CD14-positive monocyte (primary cell): ENCODE measurements at regions not wholly inside any gene's neighbourhood (a gene's known extent, or its start where the extent isn't known, plus 50 kb on each side); places are given as distances from the start of the nearest gene placed in this dataset.

Experiments used
- DNase-seq, 3 donors: peaks; one replicate each; pipeline ENCODE4 v3.0.0-alpha.2; 2011 to 2022
- H2AFZ ChIP-seq: 2 replicates; pipeline ENCODE4 v1.6.0; 2012; ENCODE audit warnings: mild to moderate bottlenecking, low read depth, low read length, inconsistent platforms; ENCODE audit not compliant: insufficient read depth, poor library complexity, severe bottlenecking
- H3K27ac ChIP-seq, 2 donors: 1 replicate in 1 of 2; 2 replicates in 1 of 2; pipeline ENCODE4 v1.5.1; 2012 to 2013; ENCODE audit warnings: low read length in 2 of 2, control low read depth in 1 of 2, inconsistent platforms in 1 of 2, low read depth in 1 of 2, mild to moderate bottlenecking in 1 of 2
- H3K27me3 ChIP-seq, 2 donors: one replicate each; pipeline versions ENCODE4 v1.6.0 to v1.6.1; 2011 to 2013; ENCODE audit warnings: low read length in 2 of 2; ENCODE audit not compliant: control insufficient read depth in 2 of 2, insufficient read depth in 2 of 2
- H3K36me3 ChIP-seq, 2 donors: replicated peaks in 1 of 2; 1 replicate in 1 of 2; 2 replicates in 1 of 2; pipeline versions ENCODE4 v1.5.1 to v1.6.1; 2012 to 2013; ENCODE audit warnings: low read length in 2 of 2, control low read depth in 1 of 2, inconsistent platforms in 1 of 2, mild to moderate bottlenecking in 1 of 2; ENCODE audit not compliant: insufficient read depth in 2 of 2, control insufficient read depth in 1 of 2
- H3K4me1 ChIP-seq, 2 donors: 1 replicate in 1 of 2; 2 replicates in 1 of 2; pipeline versions ENCODE4 v1.5.1 to v1.6.1; 2012 to 2013; ENCODE audit warnings: low read length in 2 of 2, control low read depth in 1 of 2, inconsistent platforms in 1 of 2, mild to moderate bottlenecking in 1 of 2, moderate library complexity in 1 of 2; ENCODE audit not compliant: insufficient read depth in 2 of 2, control insufficient read depth in 1 of 2
- H3K4me2 ChIP-seq: replicated peaks from 2 replicates; pipeline ENCODE3; 2012; ENCODE audit warnings: low read length, moderate library complexity, mild to moderate bottlenecking; ENCODE audit not compliant: poor library complexity, severe bottlenecking; ENCODE audit errors: extremely low read depth
- H3K4me3 ChIP-seq, 3 experiments: fragments of 200-600 bp in 1 of 3; sonication (generic) in 1 of 3; replicated peaks in 1 of 3; 1 replicate in 2 of 3; 2 replicates in 1 of 3; pipeline ENCODE4 v1.5.1; 2011 to 2013; ENCODE audit warnings: low read length in 3 of 3, mild to moderate bottlenecking in 3 of 3, control low read depth in 2 of 3, low read depth in 2 of 3, inconsistent platforms in 1 of 3, moderate library complexity in 1 of 3
- H3K79me2 ChIP-seq: 2 replicates; pipeline ENCODE4 v1.6.0; 2012; ENCODE audit warnings: mild to moderate bottlenecking, control low read depth, inconsistent platforms, low read length, moderate library complexity; ENCODE audit not compliant: insufficient read depth
- H3K9ac ChIP-seq: 2 replicates; pipeline ENCODE4 v1.6.0; 2017; ENCODE audit warnings: low read length, mild to moderate bottlenecking; ENCODE audit not compliant: insufficient read depth, poor library complexity, severe bottlenecking
- H3K9me3 ChIP-seq, 2 donors: replicated peaks in 1 of 2; 1 replicate in 1 of 2; 2 replicates in 1 of 2; pipeline versions ENCODE4 v1.5.1 to v1.6.1; 2012 to 2013; ENCODE audit warnings: low read length in 2 of 2, control low read depth in 1 of 2; ENCODE audit not compliant: control insufficient read depth in 1 of 2, insufficient read depth in 1 of 2
- H4K20me1 ChIP-seq: 2 replicates; pipeline ENCODE4 v1.6.0; 2012; ENCODE audit warnings: mild to moderate bottlenecking, low read length, control low read depth, moderate library complexity; ENCODE audit not compliant: insufficient read depth
- H3K27ac Mint-ChIP-seq, 7 donors: one replicate each; pipeline ENCODE4 v1.8.0; 2020; ENCODE audit warnings: mild to moderate bottlenecking in 7 of 7, mixed read lengths in 7 of 7, moderate library complexity in 6 of 7, inconsistent platforms in 2 of 7
- H3K27me3 Mint-ChIP-seq, 3 donors: one replicate each; pipeline ENCODE4 v1.8.0; 2021 to 2022; ENCODE audit warnings: low read depth in 3 of 3, mild to moderate bottlenecking in 3 of 3, mixed read lengths in 3 of 3, moderate library complexity in 3 of 3, inconsistent platforms in 1 of 3
- H3K36me3 Mint-ChIP-seq, 2 donors: one replicate each; pipeline ENCODE4 v1.8.0; 2020; ENCODE audit warnings: mixed read lengths in 2 of 2, inconsistent platforms in 1 of 2, mild to moderate bottlenecking in 1 of 2
- H3K4me1 Mint-ChIP-seq: one replicate; pipeline ENCODE4 v1.8.0; 2020; ENCODE audit warnings: mild to moderate bottlenecking, mixed read lengths
- H3K4me3 Mint-ChIP-seq, 2 donors: one replicate each; pipeline ENCODE4 v1.8.0; 2020; ENCODE audit warnings: mild to moderate bottlenecking in 2 of 2, mixed read lengths in 2 of 2, moderate library complexity in 1 of 2
- H3K9me3 Mint-ChIP-seq, 7 donors: one replicate each; pipeline ENCODE4 v1.8.0; 2020 to 2022; ENCODE audit warnings: mixed read lengths in 7 of 7, mild to moderate bottlenecking in 6 of 7, moderate library complexity in 6 of 7, inconsistent platforms in 2 of 7
- CTCF ChIP-seq: fragments of 200-600 bp; IDR thresholded peaks from one replicate; pipeline ENCODE4 v1.8.0; 2022; ENCODE audit warnings: antibody characterized with exemption, mild to moderate bottlenecking
- WGBS: methylation state at CpG from one replicate; pipeline ENCODE4 v1.1.5; 2013; ENCODE audit warnings: missing lambda C conversion rate; ENCODE audit not compliant: insufficient coverage; 5-methylcytosine and 5-hydroxymethylcytosine counted together
- intact Hi-C, 2 donors: fragments of 100-400 bp; cut with micrococcal nuclease; formaldehyde crosslinking; loops; one replicate each; pipeline versions ENCODE4 v1.15.0 to v1.15.1; 2023

- H3K79me2 ChIP-seq, result no peaks in the 10 kb centered on the region
- no peaks in the 10 kb centered on the region for H3K9me3 ChIP-seq
- no peak for TF ChIP-seq CTCF
- no peak overlapping the region for H3K4me3 ChIP-seq
- no peak overlapping the region for H3K4me2 ChIP-seq
- no peak overlapping the region for H3K27ac ChIP-seq
- H4K20me1 ChIP-seq, result no peaks in the 10 kb centered on the region
- intact Hi-C loops, result no loop called here
- H2AFZ ChIP-seq, result no peak overlapping the region
- no peaks in the 10 kb centered on the region for H3K36me3 ChIP-seq
- no peaks in the 10 kb centered on the region for H3K4me1 ChIP-seq
- H3K36me3 Mint-ChIP-seq, result no peaks in the 10 kb centered on the region
- no peaks in the 10 kb centered on the region for H3K27me3 ChIP-seq
- H3K9me3 Mint-ChIP-seq, result peaks cover 0 to 8% (median under 1%) of the 10 kb centered on the region in 7 donors
- peak overlapping the region in 1 of 7 donors; percentile 50 for H3K27ac Mint-ChIP-seq
- H3K27me3 Mint-ChIP-seq, result no peaks in the 10 kb centered on the region
- DNase-seq, result no peak
- no peak overlapping the region for H3K9ac ChIP-seq
- H3K4me1 Mint-ChIP-seq, result no peaks in the 10 kb centered on the region
- no peak overlapping the region for H3K4me3 Mint-ChIP-seq
Measured at GRCh38 chr9:12085399-12085798, 607.8 kb upstream of the TYRP1 start.

DNA sequence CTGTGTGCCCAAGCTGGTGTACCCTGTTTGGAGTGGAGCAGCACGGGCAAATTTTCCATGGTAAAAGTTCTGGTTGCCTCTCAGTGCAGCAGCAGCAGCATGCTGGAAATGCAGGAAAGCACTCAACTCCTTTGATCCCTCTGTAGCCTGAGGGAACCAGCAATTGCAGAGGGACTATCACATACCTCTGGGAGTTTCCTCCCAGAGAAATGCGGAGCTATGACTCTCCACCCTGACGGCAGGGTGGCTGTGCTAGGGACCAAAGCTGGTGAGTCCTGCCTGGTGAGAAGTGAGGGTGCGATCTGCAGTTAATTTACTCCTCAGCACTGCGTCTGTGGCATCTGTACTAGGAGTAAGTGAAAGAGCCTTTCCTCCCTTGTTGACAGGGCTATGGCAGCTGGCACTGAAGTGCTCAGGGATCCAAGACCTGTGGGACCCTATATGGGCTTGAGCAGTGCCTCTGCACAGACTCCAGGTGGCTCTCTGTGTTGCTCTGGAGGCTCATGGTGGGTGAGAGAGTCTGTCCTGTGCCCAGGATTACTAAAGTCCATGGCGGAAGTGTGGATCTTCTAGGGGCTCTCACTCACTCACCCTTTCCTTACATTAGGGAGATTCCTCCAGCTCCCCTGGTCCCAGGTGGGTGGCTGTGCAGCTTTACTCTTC is 601.2 kb upstream of the TYRP1 start:
- no peaks in the 10 kb centered on the region for H3K27me3 Mint-ChIP-seq
- no peaks in the 10 kb centered on the region for H3K36me3 Mint-ChIP-seq
- Histone ChIP-seq H3K27me3 (no peaks in the 10 kb centered on the region), H3K9me3 (peaks cover 15 to 25% of the 10 kb centered on the region in 2 donors), H3K4me2 (no peak overlapping the region), H3K9ac (no peak overlapping the region), H3K27ac (no peak overlapping the region), H3K36me3 (no peaks in the 10 kb centered on the region), H3K4me3 (no peak overlapping the region), H2AFZ (no peak overlapping the region), H4K20me1 (no peaks in the 10 kb centered on the region), H3K79me2 (no peaks in the 10 kb centered on the region), H3K4me1 (no peaks in the 10 kb centered on the region)
- no peak overlapping the region for H3K4me3 Mint-ChIP-seq
- H3K9me3 Mint-ChIP-seq, result peaks cover 2 to 12% (median 6%) of the 10 kb centered on the region in 7 donors
- H3K4me1 Mint-ChIP-seq, result no peaks in the 10 kb centered on the region
- WGBS, result 72% methylated on average over 4 of the region's 6 CpGs
- H3K27ac Mint-ChIP-seq, result no peak overlapping the region
- TF ChIP-seq CTCF, result no peak
- no peak for DNase-seq
- intact Hi-C loops, result no loop called here
